OCI-LY1 (cell line): ENCODE measurements at regions not wholly inside any gene's neighbourhood (a gene's known extent, or its start where the extent isn't known, plus 50 kb on each side); places are given as distances from the start of the nearest gene placed in this dataset.

Experiments used
- EZH2 ChIP-seq: fragments of 200-600 bp; sonication (generic), shearing (Covaris generic); IDR thresholded peaks from 2 replicates; pipeline ENCODE4 v1.8.0; 2017; ENCODE audit warnings: borderline replicate concordance, mixed run types, mild to moderate bottlenecking, antibody characterized with exemption, low read length, moderate library complexity, mixed read lengths
- TF ChIP-seq, protein P1 (sequence below): fragments of 200-600 bp; sonication (generic), shearing (Covaris generic); IDR thresholded peaks from 2 replicates; pipeline ENCODE4 v1.5.1; 2017; ENCODE audit warnings: mild to moderate bottlenecking, antibody characterized with exemption, low read length, moderate library complexity, mixed read lengths

GRCh38 chr1:64363616-64364015 is 106.3 kb upstream of the CACHD1 start:
- TF ChIP-seq, protein P1, sequence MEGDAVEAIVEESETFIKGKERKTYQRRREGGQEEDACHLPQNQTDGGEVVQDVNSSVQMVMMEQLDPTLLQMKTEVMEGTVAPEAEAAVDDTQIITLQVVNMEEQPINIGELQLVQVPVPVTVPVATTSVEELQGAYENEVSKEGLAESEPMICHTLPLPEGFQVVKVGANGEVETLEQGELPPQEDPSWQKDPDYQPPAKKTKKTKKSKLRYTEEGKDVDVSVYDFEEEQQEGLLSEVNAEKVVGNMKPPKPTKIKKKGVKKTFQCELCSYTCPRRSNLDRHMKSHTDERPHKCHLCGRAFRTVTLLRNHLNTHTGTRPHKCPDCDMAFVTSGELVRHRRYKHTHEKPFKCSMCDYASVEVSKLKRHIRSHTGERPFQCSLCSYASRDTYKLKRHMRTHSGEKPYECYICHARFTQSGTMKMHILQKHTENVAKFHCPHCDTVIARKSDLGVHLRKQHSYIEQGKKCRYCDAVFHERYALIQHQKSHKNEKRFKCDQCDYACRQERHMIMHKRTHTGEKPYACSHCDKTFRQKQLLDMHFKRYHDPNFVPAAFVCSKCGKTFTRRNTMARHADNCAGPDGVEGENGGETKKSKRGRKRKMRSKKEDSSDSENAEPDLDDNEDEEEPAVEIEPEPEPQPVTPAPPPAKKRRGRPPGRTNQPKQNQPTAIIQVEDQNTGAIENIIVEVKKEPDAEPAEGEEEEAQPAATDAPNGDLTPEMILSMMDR: no peak
- no peak for TF ChIP-seq EZH2
